MM.1S (cell line): ENCODE measurements at regions not wholly inside any gene's neighbourhood (a gene's known extent, or its start where the extent isn't known, plus 50 kb on each side); places are given as distances from the start of the nearest gene placed in this dataset.

Experiments used
- CTCF ChIP-seq: fragments of 300-600 bp; sonication (generic); IDR thresholded peaks from 2 replicates; pipeline ENCODE4 v1.5.1; 2016; ENCODE audit warnings: antibody characterized with exemption, low read length, mixed read lengths
- EZH2 ChIP-seq: fragments of 300-600 bp; sonication (generic); optimal IDR thresholded peaks from 2 replicates; pipeline ENCODE3; 2017; ENCODE audit warnings: low read depth, mild to moderate bottlenecking, antibody characterized with exemption, low read length, mixed read lengths

DNA sequence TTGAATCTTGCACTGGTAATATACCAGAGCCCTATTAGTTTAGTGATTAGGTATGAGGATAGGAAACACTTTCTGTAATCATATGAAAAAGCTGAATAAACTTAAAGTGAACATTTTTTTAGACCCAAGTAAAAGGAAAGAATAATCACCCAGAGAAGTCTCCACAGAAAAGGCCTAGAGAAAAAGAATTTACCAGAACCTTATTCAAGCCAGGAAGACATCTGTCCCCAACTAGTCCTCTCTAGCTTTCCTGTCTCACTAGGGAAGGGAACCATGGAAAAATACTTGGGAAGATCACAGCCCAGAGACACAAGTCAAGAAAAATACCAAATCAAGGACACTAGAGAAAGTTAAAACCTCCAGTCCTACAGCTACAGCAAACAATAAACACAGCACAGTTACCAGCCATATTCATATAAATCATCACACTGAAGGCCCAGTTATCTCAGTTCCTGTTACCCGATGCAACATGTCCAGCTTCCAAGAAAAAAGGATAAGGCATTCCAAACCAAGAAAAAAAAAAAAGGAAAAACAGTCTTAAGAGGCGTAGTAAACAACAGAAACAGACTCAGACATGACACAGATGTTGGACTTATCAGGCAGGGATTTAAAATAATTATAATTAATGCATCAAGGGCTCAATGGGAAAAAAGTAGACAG is 461.5 kb downstream of the IRS1 start:
- TF ChIP-seq EZH2 = no peak
- TF ChIP-seq CTCF = no peak
